Kasumi-1 (cell line): ENCODE measurements at regions not wholly inside any gene's neighbourhood (a gene's known extent, or its start where the extent isn't known, plus 50 kb on each side); places are given as distances from the start of the nearest gene placed in this dataset.
"Not testable (repeated sequence)": the region's sequence is repeated elsewhere in the genome, so short reads cannot be mapped to it uniquely, and the experiment has no call there.

Experiments
- DNase-seq, 2 experiments: peaks; one replicate each; lab custom pipeline; 2025; lab: John Stamatoyannopoulos, UW

GRCh38 chr22:23500508-23501260, 79.4 kb downstream of the IGLL1 start:
- no peak for DNase-seq

DNA sequence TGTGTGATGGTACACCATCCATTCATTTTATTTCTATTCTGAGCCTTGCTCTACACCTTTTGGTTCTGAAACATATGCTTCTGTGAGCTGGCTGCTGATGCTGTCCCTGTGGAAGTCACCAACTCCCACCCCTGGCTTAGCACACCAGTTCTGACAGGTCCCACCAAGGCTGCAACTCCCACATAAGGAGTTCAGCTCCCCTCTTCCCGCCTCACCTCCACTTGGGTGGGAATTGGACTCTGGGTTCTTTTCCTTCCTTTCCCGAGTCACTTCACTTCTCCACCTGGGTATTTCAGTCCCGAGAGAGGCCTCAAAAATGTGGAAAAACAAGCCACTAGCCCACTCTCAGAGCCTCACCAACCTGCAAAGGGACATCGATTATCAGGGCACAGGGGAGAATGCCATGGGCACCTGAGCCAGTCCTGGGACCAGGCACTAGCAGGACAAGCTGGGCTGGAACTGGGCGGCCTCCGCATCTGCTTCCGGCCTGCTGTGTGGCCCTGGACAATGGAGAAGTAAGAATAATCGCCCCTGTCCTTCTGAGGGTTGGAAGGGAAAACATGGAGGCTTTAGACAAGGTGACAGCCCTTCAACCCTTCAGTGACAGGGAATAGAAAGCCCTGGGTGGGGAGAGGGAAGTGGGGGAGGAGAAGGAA, 80.1 kb downstream of the IGLL1 start:
- DNase-seq, result no peak

- DNase-seq, result no peak
Measured at GRCh38 chr22:23498811-23499798, 81.0 kb downstream of the IGLL1 start.

DNA sequence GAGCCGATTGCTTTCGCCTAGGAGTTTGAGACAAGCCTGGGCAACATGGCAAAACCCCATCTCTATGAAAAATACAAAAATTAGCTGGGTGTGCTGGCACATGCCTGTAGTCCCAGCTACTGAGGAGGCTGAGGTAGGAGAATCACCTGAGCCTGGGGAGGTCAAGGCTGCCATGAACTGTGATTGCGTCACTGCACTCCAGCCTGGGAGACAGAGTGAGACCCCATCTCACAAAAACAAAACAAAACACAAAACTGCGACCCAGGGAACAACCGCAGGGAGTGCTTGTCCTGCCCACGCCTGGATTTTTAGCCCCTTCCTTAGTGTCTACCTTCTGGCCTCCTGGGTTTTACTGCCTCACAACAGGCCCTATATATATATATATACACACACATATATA, 82.2 kb downstream of the IGLL1 start:
- not testable (repeated sequence) for DNase-seq

DNA sequence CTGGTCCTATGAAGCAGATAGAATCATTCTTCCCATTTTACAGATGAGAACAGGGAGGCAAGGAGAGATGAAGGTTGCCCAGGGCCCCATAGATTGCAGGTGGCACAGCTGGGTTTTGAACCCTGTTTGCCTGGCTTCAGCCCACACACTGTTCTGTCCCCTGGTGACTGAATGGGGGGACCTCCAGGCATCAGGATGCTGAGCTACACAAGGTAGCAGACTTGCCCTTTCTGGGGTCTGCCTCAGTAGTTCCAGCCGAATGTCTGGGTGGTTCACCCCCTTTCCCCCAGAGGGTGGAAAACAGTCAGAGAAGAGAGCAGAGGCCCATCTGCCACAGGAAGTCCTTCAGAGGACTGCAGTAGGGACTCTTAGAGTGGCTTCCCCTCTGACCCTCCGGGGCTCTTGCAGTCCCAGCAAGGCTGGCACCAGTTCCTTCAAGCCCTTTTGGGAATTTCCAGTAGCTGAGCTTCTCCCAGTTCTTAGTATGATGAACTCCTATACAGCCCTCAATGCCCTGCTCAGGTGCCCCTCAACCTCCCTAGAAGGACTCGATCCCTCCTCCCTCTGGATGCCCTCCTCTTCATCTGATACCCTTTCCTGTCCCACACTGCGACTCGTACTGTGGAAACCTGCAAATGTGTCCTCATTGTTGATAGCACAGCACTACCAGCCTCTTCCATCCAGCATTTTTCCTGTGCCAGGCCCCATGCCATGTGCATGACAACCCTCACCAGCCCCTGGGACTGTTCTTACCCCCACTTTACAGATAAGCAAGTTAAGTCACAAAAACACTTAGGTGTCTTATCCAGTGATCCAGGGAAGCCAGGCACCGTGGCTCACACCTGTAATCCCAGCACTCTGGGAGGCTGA, 82.8 kb downstream of the IGLL1 start:
- DNase-seq, result no peak

DNA sequence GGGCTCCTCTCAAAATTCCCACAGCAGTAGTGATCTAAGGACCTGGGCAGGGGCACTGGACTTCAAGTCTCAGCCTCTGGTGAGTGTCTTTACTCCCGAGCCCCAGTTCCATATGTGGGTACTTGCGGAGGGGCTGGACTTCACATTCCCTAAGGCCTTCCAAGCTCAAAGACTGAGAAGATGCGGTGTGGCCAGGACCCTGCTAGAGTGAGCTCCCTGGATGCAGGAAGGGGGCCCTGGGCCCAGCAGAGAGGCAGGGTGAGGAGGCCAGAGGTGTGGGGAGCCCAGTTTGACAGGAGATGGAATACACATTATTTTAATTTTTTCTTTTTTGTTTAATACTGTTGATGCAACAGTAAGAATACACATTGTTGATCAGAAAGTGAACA, 83.7 kb downstream of the IGLL1 start:
- no peak for DNase-seq

- DNase-seq, result peak; percentile 23 to 28
Measured at GRCh38 chr22:23495614-23496444, 84.3 kb downstream of the IGLL1 start.

DNA sequence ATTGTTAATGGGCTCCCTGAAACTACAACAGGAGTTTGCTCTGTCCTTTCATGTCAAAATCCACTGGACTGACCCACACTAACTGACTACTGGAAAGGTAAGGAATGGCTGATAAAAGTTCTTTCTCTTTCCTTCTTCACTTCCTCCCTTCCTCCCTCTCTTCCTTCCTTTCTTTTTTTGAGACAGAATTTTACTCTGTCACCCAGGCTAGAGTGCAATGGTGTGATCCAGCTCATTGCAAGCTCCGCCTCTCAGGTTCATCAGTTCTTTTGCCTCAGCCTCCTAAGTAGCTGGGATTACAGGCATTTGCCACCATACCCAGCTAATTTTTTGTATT, 85.2 kb downstream of the IGLL1 start:
- no peak for DNase-seq

DNA sequence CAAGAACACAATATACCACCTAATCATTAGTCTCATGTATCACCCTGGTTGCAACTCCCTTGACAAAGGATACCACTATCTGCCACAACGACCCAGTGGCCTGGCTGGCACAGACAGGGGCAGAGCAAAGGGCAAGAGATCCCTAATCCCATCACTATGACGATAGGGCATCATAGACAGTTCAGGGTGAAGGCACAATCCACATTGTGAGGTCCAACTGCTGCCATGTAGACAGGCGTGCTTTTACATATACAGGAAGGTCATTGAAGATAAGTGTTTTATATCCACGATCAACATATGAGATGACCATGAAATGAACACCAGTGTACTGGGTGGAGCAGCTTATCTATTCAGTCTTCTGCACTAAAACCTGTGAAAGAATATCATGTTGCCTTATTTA, 94.6 kb downstream of the IGLL1 start:
- DNase-seq, result no peak

DNA sequence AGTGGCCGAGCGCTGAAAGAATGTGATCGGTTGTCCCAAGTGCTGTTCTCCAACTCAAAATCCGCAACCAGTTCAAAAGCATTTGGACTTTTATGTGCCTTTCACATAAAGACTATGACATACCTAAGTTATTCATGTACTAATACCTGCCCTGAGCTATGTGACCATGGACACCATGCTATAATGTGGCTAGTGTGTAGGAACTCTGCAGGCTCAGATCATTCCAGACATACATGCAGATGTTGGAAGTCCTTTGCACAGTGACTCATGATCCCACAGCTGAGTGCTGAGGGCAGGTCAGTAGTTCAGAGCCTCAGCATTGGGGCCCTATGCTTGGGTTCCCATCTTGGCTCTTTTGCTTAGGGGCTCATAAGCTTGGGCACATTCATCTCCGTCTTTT, 95.4 kb downstream of the IGLL1 start:
- no peak for DNase-seq

- no peak for DNase-seq
Measured at GRCh38 chr22:23481369-23481768, 98.7 kb downstream of the IGLL1 start.

- DNase-seq, result no peak
Measured at GRCh38 chr22:23478175-23478574, 101.9 kb downstream of the IGLL1 start.

- not testable (repeated sequence) for DNase-seq
Measured at GRCh38 chr22:23474531-23474930, 105.6 kb downstream of the IGLL1 start.

DNA sequence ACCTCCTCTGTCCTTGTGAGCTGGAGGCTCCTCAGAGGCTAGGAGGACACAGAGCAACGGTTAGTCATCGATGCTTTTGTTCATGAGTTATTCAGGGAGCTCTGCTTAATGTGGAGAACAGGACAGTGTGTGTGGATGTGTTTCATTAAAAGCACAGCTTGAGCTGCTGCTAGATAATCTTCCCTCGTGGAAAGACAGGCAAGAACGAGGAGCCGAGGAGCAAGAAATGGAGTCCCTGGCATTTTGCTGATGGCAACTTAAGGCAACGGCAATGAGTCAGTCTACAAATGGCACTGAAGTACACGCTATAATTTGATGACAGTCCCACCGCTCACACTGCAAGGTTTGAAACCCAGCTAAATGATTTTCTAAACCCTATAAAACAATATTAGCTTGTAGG, 106.2 kb downstream of the IGLL1 start:
- DNase-seq, result no peak

GRCh38 chr22:23472376-23472775, 107.7 kb downstream of the IGLL1 start:
- not testable (repeated sequence) for DNase-seq

DNA sequence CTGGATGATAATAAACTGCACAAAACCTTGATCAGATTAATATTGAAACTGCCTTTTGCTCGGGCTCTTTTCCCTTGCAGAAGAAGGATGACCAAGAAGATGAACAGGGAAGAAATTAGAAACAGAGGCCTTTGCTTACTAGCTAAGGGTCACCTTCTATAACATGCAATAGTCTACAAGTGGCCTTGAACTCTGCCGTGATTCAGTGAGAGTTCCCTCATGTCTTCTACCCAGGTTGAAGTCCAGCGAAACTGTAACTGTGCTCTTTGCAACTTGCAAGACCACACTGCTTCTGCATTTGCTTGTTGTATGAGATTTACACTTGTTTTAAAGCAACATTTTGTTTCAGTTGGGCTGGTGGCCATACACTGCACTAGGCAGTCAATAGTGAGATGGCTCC, 108.4 kb downstream of the IGLL1 start:
- DNase-seq, result no peak

- no peak for DNase-seq
Measured at GRCh38 chr22:23470811-23471389, 109.2 kb downstream of the IGLL1 start.

DNA sequence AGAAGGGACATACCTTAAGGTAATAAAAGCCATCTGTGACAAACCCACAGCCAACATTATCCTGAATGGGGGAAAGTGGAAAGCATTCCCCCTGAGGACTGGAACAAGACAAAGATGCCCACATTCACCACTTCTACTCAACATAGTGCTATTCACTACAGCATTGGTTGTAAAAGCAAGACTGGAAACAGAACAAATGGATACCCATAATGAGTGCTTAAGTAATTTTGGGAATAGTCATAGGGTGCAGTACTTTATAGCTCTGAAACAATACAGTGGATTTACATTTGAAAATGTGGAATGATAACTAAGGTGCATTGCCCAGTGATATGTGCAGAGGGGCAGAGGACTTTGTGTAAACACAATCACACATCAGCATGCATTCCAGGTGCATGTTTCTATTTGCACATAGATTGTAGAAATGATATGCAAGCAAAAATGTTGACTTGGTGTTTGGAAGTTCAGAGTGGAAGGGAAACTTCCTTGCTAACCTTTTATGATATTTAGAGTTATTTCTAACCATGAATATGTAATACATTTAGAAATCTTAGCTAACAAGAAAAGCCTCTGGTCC, 112.3 kb downstream of the IGLL1 start:
- DNase-seq, result no peak

GRCh38 chr22:23466351-23466750, 113.7 kb downstream of the IGLL1 start:
- no peak for DNase-seq

DNA sequence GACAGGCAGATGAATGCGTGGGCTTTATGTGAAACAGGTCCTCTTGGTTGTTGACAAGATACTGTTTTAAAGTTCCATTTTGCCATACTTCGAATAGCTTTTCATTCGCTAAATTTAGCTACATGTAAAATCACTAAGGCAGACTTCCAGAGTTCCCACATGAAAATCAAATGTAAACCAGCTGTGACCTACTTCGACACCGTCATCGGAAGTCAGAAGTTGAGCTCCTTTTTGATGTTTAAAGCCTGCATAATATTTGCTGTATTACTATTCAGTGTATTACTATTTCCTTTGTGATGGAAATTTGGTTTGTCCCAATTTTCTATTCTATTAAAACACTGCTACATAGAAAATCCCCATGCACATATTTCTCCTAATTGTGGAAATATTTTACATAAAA, 115.3 kb downstream of the IGLL1 start:
- DNase-seq, result not testable (repeated sequence)
